Left renal cortex interstitium (tissue), 4 donors: ENCODE measurements at regions not wholly inside any gene's neighbourhood (a gene's known extent, or its start where the extent isn't known, plus 50 kb on each side); places are given as distances from the start of the nearest gene placed in this dataset.

ENCODE experiments used
- DNase-seq, 4 donors: peaks; one replicate each; pipeline ENCODE4 v3.0.0-alpha.2; 2013; ENCODE audit warnings: low read depth in 4 of 4, low spot score in 2 of 4, missing footprints in 1 of 4

DNA sequence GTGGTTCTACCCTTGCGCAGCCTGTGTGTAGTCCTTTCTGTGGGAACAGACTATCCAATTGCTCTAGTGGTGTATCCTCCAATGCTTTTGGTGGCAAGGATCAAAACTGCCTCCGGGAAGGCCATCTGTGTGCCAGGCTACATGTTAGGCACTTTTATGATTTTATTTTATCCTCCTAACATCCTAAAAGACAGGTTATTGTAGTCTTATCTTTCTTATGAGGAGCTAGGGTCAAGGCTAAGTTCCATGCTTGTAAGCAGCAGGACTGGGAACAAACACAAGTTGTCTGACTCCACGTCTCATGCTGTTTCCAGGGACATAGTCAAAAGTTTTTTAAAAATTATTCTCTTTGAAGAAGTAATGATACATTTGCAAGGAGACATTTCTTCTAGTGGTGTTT, 278.7 kb upstream of the ADAMTSL1 start:
- DNase-seq = no peak

DNA sequence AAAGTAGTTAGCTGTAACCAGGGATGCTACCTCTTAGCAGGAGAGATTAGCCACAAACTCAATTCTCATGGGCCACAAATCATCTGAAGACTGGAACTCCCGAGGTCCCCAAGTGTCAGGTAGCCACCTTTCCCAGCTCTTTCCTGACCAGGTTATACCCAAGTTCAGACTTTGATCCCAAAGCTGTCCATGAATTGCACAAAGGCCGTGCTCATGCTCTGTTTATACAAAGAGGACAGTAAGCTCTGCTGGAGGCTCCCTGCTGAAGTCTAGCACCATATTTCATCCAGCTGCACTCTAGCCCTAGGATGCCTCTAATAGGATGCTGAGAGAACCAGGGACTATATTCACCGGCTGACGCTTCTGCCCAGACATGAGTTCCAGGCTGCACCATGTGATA, 271.0 kb upstream of the ADAMTSL1 start:
- DNase-seq = no peak

DNA sequence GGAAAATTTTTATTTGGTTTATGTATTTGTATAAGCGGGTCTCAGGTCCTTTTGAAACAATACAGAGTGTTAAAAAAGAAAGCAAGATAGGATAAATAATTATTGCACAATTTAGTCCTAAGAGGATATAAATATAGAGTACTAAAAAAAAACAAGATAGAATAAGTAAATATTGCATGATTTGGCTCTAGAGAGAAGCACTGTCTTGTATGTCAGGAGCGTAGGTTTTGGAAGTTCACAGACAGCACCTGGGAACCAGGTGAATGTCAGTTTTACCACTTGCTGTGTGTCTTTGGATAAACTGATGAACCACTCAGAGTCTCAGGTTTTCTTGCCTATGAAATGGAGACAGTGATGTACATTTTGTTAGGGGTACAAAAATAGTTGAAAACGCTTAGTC, 266.2 kb upstream of the ADAMTSL1 start:
- DNase-seq = no peak

DNA sequence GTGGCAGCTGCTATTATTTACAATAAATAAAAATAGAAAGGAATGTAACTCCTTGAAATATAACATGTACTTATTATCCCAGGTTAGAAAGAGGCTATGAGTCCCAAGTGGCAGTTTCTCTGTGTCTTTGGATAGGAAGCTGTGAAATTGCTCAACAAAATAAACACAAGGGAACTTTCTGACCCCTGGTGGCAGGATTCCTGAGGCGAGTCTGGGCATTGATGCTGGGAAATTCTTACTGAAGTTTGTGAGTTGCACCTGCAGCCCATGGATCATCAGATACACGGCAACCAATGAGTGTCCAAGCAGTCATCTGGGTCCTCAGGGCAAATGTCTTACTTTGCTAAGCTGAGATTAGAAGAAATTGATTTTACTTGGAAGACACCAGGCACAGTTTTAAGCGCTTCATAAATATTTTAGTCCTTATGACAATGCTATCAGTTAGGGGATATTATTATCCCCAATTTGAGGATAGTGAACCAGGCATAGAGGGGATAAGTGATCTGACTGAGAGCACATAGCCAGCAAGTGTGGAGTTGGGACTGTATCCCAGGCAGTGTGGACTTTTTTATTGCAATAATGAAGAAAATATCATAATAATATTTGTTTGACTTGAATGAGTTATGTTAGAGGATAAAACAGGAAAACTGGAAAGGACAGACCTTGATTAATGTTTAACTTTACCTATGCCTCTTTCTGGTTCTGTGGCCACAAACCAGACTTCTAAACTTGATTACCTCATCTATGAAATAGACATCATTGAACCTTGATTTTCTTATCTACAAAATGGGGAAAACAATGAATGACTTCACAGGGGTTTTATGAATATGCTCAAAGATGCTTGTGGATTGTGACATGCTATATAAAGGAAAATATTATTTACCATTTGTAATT, 265.5 kb upstream of the ADAMTSL1 start:
- DNase-seq = peak in 1 of 4 donors; percentile 49

DNA sequence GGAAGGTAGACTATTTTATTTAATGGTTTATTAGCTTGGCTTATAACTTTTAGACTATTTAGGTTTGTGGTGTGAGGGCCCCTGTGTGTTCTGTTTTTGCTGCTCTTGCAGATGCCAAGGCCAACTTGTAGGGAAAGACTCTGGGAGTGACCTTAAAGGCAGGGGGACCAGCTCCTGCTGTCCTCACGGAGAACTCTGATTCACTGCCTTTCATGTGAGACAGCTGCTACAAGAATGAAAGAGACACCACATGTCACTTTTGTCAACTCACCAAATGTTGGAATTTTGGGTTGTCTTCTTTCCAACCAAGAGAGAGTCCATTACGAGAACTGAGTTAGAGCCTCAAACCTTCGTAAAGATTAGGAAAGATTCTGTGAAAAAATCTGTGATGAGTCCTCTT, 258.3 kb upstream of the ADAMTSL1 start:
- no peak for DNase-seq

DNA sequence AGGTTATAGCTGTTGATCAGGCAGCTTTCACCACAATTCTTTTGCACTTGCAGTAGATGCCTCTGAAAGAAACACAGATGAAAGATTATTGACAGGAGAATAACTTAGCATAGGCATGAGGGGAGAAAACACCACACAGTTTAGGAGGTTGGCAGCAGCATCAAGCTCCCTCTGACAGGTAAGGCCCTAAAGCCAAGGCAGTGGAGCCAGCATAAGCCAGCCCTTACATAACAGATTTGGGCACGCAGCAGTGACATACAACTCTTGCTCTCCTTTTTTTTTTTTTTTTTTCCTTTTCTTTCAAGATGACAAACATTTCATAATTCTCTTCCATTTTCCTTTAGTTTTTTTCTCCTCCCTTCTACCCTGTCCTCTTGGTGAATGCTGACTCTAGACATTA, 257.6 kb upstream of the ADAMTSL1 start:
- DNase-seq = no peak

DNA sequence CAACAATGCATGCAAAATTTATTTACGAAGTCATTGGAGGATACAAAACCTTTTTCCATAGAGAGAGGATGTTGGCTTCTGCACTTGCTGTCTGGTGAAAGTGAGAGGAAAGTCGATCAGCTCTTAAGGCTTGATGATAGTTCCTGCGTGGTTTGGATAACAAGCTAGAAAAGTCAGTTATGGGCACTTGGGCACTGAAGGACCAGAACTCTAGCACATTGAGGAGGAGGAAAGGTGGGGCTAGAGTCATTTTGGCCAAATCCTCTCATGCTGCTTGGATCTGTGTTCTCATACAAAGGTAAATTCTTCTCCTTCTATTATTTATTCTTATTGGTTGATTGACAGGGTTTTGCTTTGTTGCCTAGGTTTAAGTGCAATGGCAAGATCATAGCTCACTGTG, 245.9 kb upstream of the ADAMTSL1 start:
- no peak for DNase-seq

DNA sequence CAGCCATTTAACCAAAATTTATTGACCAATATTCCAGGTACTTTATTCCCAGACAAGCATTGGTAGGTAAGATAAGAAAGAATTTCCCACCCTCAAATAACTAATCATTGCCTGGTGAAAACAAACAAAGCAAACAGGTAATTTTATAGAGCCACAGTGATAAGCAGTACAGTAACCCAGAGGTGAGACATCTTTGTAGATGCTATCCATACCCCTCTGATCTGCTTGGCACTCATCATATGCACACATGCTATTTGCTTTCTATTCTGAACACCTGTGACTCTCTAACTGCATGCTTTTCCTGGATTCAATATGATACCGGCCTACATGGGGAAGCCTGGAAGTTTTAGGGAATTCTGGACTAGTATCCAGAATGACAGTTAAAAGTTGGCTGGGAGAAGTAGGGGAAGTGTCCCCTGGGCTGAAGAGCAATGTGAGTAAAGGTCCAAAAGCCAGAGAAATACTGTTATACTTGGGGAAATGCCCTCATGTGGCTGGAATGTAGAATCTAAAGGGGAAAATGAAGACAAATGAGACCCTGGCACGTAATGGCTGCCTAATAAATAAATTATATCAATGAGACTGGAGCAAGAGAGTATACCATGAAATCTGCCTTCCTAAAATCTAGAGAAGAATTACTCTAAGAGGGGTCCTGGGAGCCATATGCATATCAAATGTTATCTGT, 243.8 kb upstream of the ADAMTSL1 start:
- no peak for DNase-seq

DNA sequence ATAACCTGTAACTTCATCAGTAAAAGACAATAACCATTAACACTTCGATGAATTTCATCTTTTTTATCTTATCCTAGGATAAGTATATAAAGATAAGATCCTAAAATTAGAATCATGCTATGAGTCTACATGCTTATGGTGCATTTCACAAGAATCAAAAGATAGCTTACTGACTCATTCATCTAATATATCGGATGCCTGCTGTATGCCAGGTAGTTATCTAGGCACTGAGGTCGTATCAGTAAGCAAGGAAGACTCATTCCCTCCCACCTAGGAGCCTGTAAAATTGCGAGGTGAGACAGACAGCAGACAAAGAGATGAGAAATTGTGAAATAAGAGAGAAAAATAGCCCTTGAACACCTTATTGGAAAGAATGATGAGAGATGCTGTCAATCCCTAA, 240.6 kb upstream of the ADAMTSL1 start:
- no peak for DNase-seq

DNA sequence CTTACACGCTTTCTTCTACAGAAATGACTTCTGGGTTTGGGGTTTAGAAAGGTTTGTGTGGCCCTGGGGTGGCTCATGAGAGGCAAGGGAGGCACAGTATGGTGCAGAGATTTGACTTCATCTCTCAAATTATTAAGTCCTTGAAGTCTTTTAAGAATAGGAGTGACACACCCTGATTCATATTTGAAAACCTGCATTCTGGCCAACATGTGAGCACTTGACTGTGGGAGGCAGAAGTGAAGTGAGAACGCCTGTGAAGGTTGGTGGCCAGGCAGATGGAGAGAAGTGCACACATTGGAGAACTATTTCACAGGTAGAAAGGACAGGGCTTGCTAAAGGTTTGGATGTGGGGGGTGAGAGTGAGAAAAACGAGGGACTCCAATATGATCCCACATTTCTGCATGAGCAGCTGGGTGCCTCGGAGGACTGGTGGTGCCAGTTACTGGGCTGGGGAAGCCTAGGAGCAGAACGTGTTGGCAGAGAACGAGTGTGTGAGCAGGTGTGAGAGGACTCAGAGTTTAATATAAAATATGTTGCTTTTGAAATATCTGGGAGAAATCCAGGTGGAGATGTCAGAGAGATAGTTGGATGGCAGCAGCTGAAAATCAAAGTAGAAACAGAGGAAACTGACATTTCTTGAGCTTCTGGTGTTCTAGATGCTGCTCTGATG, 240.0 kb upstream of the ADAMTSL1 start:
- no peak for DNase-seq

DNA sequence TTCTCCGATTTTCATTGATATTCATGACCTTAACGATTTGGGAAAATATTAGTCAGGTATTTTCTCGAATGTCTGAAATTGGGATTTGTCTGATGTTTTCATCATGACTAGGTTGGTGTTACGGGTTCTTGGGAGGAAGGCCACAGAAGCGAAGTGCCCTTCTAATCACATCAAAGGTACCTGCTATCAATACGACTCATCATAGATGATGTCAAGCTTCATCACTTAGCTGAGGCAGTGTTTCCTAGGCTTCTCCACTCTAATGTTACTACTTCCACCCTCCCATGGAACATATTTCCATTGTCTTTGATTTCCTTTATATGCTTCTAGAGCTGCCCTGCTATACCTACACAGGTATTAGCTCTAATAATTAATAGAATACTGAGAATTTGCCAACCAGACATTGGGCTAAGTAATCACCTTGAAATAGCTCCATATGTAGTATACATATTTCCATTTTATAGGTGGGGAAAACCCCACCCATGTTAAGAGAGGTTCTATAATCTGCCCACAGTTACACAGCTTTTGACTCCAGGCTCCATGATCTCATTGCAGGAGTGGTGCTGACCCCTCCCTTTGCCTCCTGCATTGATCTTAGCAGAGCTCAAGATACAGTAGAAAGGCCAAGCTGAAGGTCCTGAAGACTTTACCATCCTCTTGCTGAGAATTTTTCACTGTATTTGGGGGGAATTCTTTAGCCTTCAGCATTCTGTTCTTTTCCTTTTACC, 238.6 kb upstream of the ADAMTSL1 start:
- DNase-seq = no peak

DNA sequence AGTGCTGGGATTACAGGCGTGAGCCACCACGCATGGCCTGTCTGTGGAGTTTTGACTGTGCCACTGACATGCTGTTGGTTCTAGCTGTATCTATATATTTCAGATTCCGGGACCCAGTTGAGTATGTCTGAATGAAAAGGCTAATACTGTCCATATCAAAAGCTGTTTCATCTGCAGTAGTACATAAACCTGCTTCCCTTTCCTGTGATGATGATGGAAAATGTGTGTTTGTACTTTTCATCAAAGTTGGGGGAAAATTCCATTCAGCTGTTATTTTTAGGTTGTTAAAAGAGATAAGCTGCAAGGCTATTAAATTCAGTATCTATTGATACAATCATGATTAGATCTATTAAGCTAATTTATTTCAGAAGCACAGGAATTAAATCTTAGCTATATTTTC, 237.6 kb upstream of the ADAMTSL1 start:
- no peak for DNase-seq

DNA sequence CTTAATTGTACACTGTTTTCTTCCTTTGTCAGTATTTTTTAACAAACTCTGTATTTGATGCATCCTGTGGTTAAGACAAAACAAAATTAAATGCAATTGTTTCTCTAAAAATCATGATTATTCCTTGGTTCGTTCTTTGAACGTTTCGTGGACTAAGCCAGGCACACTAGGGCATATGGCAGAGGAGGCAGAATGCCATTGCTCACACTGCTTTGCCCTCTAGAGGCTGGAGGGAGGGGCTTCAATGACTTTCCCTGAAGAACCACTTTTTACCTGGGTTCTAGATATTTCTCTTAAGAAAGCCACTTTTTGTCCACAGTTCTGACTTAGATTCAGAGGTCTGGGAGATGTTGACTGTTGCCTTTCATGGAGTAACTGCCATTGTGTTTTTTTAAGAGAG, 236.2 kb upstream of the ADAMTSL1 start:
- DNase-seq = no peak

DNA sequence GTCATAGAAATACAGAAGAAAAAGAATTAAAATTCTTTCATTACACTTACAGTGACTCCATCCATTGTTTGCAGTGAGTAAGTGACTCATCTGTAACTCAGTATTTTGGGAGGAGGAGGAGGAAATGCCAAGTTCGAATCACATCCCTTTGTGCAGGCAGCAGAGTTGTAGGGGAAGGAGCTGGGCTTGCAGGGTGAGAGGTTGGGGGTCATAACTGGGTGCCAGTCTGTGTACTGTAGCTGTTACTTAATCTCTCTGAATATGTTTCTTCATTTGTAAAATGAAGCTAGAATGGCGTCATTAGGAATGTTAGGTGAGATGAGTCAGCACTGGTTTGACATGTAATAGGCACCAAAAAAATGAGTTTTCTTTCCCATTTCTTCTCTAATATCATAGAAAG, 235.7 kb upstream of the ADAMTSL1 start:
- no peak for DNase-seq

DNA sequence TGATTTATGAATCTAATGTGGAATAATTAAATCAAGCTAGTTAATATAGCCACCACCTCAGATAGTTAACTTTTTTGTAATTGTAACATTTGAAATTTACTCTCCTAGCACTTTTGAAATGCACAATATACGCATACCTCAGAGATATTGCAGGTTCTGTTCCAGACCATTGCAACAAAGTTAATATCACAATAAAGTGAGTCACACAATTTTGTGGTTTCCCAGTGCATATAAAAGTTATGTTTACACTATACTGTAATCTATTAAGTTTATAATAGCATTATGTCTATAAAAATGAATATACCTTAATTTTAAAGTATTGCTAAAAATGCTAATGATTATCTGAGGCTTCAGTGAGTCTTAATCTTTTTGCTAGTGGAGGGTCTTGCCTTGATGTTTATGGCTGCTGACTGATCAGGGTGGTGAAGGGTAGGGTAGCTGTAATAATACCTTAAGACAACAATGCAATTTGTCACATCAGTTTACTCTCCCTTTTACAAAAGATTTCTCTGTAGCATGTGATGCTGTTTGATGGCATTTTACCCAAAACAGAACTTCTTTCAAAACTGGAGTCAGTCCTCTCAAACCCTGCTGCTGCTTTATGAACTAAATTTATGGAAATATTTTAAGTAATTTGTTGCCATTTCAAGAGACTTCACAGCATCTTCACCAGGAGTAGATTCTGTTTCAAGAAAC, 235.1 kb upstream of the ADAMTSL1 start:
- no peak for DNase-seq

DNA sequence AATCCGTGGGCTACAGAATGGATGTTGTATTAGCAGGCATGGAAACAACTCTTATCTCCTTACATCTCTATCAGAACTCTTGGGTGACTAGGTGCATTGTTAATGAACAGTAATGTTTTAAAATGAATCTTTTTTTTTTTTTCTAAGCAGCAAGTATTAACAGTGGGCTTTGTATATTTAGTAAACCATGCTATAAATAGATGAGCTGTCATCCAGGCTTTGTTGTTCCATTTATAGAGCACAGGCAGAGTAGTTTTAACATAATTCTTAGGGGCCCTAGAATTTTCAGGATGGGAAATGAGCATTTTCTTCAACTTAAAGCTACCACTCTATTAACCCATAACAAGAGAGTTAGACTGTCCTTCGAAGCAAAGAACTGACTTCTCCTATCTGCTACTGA, 233.7 kb upstream of the ADAMTSL1 start:
- DNase-seq = no peak

DNA sequence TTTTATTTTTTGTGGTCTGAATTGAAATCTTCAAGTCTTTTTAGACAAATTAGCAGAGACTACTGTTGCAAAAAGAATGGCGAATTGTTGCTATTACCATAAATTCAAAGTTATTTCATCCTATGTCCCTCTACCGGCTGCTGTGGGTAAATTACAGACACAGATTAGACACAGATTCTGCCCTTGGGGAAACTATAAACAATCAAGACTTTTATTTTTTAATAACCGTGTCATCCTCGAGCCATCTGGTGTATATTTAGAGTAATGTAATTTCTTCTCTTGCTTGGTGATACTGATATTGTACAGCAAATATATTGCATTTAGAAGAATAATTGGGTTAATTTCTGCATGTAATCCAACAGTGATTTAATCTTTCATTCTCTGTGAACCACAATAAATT, 228.0 kb upstream of the ADAMTSL1 start:
- no peak for DNase-seq

DNA sequence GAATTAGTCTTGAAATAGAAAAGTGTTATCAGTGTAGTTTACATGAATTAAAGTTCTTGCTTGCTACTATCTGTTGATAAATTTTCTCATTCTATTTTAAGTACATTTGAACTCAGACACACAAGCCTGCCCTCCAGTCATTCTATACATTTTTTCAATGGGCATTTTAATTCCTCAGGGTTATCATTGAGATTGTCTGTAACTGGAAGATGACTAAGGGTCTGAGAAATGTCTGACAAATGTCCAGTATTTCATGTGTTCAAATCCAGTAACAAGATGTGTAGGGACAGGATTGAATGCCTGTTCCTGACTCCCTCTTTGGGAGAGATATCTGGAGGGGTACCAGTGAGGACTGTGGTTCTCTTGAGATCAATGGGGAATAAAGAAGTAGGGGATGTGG, 223.9 kb upstream of the ADAMTSL1 start:
- no peak for DNase-seq

DNA sequence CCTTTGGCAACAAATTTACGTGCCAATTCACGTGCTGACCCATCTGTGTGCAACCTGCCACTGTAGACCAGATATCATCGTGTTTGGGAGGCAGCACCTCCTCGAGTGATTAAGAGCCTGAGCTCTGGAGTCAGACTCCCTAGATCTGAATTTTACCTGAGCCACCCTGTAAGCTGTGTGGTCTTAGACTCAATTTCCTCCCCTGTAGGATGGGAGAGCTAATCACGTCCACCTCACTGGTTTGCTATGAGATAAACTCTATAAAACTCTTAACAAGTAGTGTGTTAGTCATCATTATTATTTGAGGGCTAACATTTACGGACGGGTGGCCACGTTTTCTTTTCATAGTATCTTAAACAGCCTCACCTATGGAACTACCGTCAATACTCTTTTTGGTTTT, 220.0 kb upstream of the ADAMTSL1 start:
- DNase-seq = no peak

DNA sequence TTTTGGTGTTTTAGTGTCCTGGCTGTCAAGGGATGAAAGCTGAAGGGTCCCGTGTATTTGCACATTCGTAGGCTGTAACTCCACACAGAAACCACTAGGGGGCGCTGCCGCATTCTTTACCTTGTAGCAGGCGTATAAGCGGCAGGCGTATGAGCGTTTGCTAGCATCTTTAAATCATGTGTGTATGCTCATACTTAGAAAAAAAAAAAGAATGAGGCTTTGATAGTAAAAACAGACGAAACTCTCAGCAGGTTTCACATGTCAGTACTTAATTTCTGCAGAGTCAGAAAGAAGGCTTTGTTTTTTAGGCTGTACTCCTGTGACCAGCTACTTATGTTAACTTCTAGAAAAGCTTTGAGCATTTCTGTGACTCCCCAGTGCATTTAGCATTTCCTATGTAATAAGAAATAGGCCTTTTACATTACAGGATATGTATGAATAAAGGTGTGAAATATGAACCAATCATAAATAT, 218.8 kb upstream of the ADAMTSL1 start:
- peak; percentile 63 to 83 (median 74) for DNase-seq
